ENCODE measurements at regions not wholly inside any gene's neighbourhood (a gene's known extent, or its start where the extent isn't known, plus 50 kb on each side); places are given as distances from the start of the nearest gene placed in this dataset.

DNA sequence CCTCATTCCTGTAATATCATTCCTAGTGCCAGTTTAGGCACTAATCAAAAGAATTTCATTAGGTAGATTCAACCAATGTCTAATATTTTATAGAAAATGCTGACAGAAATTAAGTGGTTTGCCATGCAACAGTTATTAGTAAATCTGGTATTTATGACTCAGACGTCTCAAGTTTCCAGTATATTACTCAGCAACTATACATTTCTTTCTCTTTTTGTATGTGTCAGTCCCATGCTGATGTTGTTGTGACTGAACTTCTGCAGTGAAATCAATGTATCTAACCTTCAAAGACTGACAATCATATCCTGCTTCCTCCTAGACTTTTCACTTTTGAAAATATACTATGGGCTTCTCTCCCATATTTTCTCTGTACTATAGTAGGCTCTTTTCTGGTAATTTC, 822.5 kb downstream of the NR2F1-AS1 start:
- Histone ChIP-seq H3K4me3 (replicated peaks in 1 of 3; ENCODE audit: insufficient read depth in 1 of 3, low read depth in 1 of 3, low read length in 3 of 3) (no peak overlapping the region), H2AFZ (ENCODE audit: low read depth, low read length) (no peak overlapping the region), H3K27me3 (ENCODE audit: control insufficient read depth in 2 of 2, insufficient read depth in 2 of 2, low read length in 2 of 2) (no peaks in the 10 kb centered on the region), H3K9me3 (replicated peaks; ENCODE audit: control insufficient read depth, insufficient read depth, low read length) (no peaks in the 10 kb centered on the region), H3K4me1 (ENCODE audit: control insufficient read depth, extremely low read depth, insufficient read depth, low read length) (no peaks in the 10 kb centered on the region), H3K4me2 (ENCODE audit: insufficient read depth, low read length) (no peak overlapping the region), H4K20me1 (replicated peaks; ENCODE audit: control insufficient read depth, extremely low read depth, insufficient read depth, low read length) (no peaks in the 10 kb centered on the region), H3K9ac (replicated peaks; ENCODE audit: extremely low read depth, insufficient read depth, low read length) (no peak overlapping the region), H3K27ac (ENCODE audit: insufficient read depth, low read depth, low read length) (no peak overlapping the region), H3K9me1 (replicated peaks; ENCODE audit: control insufficient read depth, extremely low read depth, insufficient read depth, low read length) (no peaks in the 10 kb centered on the region), H3K36me3 (ENCODE audit: control insufficient read depth in 2 of 2, extremely low read depth in 1 of 2, insufficient read depth in 2 of 2, low read length in 2 of 2) (no peaks in the 10 kb centered on the region), H3K79me2 (ENCODE audit: control insufficient read depth, insufficient read depth, low read length) (no peaks in the 10 kb centered on the region)
- POLR2A ChIA-PET, result no interaction called here
- TF ChIP-seq POLR2A (IDR thresholded peaks at IDR 0.05; ENCODE audit: low read depth, low read length), result no peak
- TF ChIP-seq FOS (IDR thresholded peaks at IDR 0.05; ENCODE audit: borderline replicate concordance, insufficient read depth, low read length), result peak; percentile 80
- CTCF ChIA-PET, result no interaction called here
- dilution Hi-C loops (cut with MboI; ENCODE audit: extremely low pct_ligation_motif_present, low sequenced_read_pairs), result no loop called here
- no peak for FAIRE-seq
- peak; percentile 20 for DNase-seq (ENCODE audit: low read depth, low spot score)
- intact Hi-C loops (cut with micrococcal nuclease), result no loop called here
- no TSS peak for BruUV-seq (replicated peaks)

DNA sequence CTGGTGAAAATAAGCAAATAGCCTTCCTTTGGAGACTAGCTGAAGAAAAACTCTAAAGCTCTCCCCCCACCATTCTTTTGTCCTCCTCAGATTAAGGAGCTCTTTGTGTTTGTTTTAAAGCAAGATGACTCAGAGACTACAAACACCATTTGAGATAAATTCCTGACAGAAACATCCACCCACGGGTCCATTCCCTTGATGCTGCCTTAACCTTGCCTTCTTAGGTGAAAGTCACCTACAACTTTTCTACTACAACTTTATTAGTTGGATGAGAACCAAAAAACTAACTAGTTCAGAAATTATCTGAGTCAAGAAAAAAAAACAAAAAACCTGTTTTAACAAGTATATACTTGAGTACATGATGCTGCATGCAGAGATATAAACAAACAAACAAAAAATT, 831.1 kb downstream of the NR2F1-AS1 start:
- no peak overlapping the region for H3K4me3 ChIP-seq (replicated peaks in 1 of 3; ENCODE audit: insufficient read depth in 1 of 3, low read depth in 1 of 3, low read length in 3 of 3)
- no peaks in the 10 kb centered on the region for H3K27me3 ChIP-seq (ENCODE audit: control insufficient read depth in 2 of 2, insufficient read depth in 2 of 2, low read length in 2 of 2)
- no peaks in the 10 kb centered on the region for H4K20me1 ChIP-seq (replicated peaks; ENCODE audit: control insufficient read depth, extremely low read depth, insufficient read depth, low read length)
- FAIRE-seq (no peak), DNase-seq (ENCODE audit: low read depth, low spot score) (peak; percentile 20)
- ChIA-PET CTCF (interaction anchor here (0.9 kb wide), 1 partner anchor 10 kb away, joined by 3 read pairs; no protein-coding TSS in a partner anchor), POLR2A (no interaction called here)
- no peak overlapping the region for H3K27ac ChIP-seq (ENCODE audit: insufficient read depth, low read depth, low read length)
- TF ChIP-seq, protein P1, sequence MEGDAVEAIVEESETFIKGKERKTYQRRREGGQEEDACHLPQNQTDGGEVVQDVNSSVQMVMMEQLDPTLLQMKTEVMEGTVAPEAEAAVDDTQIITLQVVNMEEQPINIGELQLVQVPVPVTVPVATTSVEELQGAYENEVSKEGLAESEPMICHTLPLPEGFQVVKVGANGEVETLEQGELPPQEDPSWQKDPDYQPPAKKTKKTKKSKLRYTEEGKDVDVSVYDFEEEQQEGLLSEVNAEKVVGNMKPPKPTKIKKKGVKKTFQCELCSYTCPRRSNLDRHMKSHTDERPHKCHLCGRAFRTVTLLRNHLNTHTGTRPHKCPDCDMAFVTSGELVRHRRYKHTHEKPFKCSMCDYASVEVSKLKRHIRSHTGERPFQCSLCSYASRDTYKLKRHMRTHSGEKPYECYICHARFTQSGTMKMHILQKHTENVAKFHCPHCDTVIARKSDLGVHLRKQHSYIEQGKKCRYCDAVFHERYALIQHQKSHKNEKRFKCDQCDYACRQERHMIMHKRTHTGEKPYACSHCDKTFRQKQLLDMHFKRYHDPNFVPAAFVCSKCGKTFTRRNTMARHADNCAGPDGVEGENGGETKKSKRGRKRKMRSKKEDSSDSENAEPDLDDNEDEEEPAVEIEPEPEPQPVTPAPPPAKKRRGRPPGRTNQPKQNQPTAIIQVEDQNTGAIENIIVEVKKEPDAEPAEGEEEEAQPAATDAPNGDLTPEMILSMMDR (IDR thresholded peaks at IDR 0.05; ENCODE audit: extremely low read depth in 1 of 2, insufficient read depth in 1 of 2, low read depth in 1 of 2, low read length in 2 of 2), result no peak
- TF ChIP-seq FOS (IDR thresholded peaks at IDR 0.05; ENCODE audit: borderline replicate concordance, insufficient read depth, low read length), result peak; percentile 13
- BruUV-seq (replicated peaks), result no TSS peak
- no peaks in the 10 kb centered on the region for H3K9me3 ChIP-seq (replicated peaks; ENCODE audit: control insufficient read depth, insufficient read depth, low read length)
- dilution Hi-C loops (cut with MboI; ENCODE audit: extremely low pct_ligation_motif_present, low sequenced_read_pairs), result no loop called here
- no peaks in the 10 kb centered on the region for H3K9me1 ChIP-seq (replicated peaks; ENCODE audit: control insufficient read depth, extremely low read depth, insufficient read depth, low read length)
- H2AFZ ChIP-seq (ENCODE audit: low read depth, low read length), result no peak overlapping the region
- no peaks in the 10 kb centered on the region for H3K36me3 ChIP-seq (ENCODE audit: control insufficient read depth in 2 of 2, extremely low read depth in 1 of 2, insufficient read depth in 2 of 2, low read length in 2 of 2)
- H3K9ac ChIP-seq (replicated peaks; ENCODE audit: extremely low read depth, insufficient read depth, low read length), result no peak overlapping the region
- no peaks in the 10 kb centered on the region for H3K79me2 ChIP-seq (ENCODE audit: control insufficient read depth, insufficient read depth, low read length)
- no peaks in the 10 kb centered on the region for H3K4me1 ChIP-seq (ENCODE audit: control insufficient read depth, extremely low read depth, insufficient read depth, low read length)
- intact Hi-C loops (cut with micrococcal nuclease), result no loop called here
- H3K4me2 ChIP-seq (ENCODE audit: insufficient read depth, low read length), result no peak overlapping the region

All from endothelial cell of umbilical vein (primary cell).